NCI-H69 (cell line): ENCODE measurements at regions not wholly inside any gene's neighbourhood (a gene's known extent, or its start where the extent isn't known, plus 50 kb on each side); places are given as distances from the start of the nearest gene placed in this dataset.

Source experiments
- DNase-seq: peaks from one replicate; lab custom pipeline; 2025; lab: John Stamatoyannopoulos, UW

- no peak for DNase-seq
Measured at GRCh38 chr21:35896060-35896459, 164.3 kb downstream of the SETD4 start.

- no peak for DNase-seq
Measured at GRCh38 chr21:35895598-35895997, 164.7 kb downstream of the SETD4 start.

- no peak for DNase-seq
Measured at GRCh38 chr21:35893156-35893555, 167.2 kb downstream of the SETD4 start.

GRCh38 chr21:35886887-35887286, 173.4 kb downstream of the SETD4 start:
- no peak for DNase-seq

- DNase-seq: no peak
Measured at GRCh38 chr21:35885942-35886541, 174.3 kb downstream of the SETD4 start.

GRCh38 chr21:35882791-35883240, 177.5 kb downstream of the SETD4 start:
- DNase-seq: no peak

- no peak for DNase-seq
Measured at GRCh38 chr21:35873441-35873840, 186.9 kb downstream of the SETD4 start.

- no peak for DNase-seq
Measured at GRCh38 chr21:35871906-35872305, 188.4 kb downstream of the SETD4 start.

GRCh38 chr21:35868869-35869223, 191.5 kb downstream of the SETD4 start:
- DNase-seq: no peak

- no peak for DNase-seq
Measured at GRCh38 chr21:35868005-35868868, 192.1 kb downstream of the SETD4 start.

- no peak for DNase-seq
Measured at GRCh38 chr21:35864039-35864438, 196.3 kb downstream of the SETD4 start.

- DNase-seq: no peak
Measured at GRCh38 chr21:35862969-35863368, 197.4 kb downstream of the SETD4 start.

- peak; percentile 43 for DNase-seq
Measured at GRCh38 chr21:35861661-35862060, 198.7 kb downstream of the SETD4 start.

- DNase-seq: no peak
Measured at GRCh38 chr21:35860189-35860869, 200.0 kb downstream of the SETD4 start.

GRCh38 chr21:35859677-35860076, 200.6 kb downstream of the SETD4 start:
- no peak for DNase-seq

- DNase-seq: no peak
Measured at GRCh38 chr21:35857095-35857494, 203.2 kb downstream of the SETD4 start.

- no peak for DNase-seq
Measured at GRCh38 chr21:35855484-35855883, 204.8 kb downstream of the SETD4 start.

- no peak for DNase-seq
Measured at GRCh38 chr21:35854281-35854680, 206.0 kb downstream of the SETD4 start.

- no peak for DNase-seq
Measured at GRCh38 chr21:35853321-35854239, 206.7 kb downstream of the SETD4 start.

- no peak for DNase-seq
Measured at GRCh38 chr21:35852820-35853219, 207.5 kb downstream of the SETD4 start.

- no peak for DNase-seq
Measured at GRCh38 chr21:35850542-35851103, 209.7 kb downstream of the SETD4 start.

GRCh38 chr21:35850029-35850428, 210.3 kb downstream of the SETD4 start:
- DNase-seq: no peak
